NB4 (cell line): ENCODE measurements at regions not wholly inside any gene's neighbourhood (a gene's known extent, or its start where the extent isn't known, plus 50 kb on each side); places are given as distances from the start of the nearest gene placed in this dataset.
"Not testable (repeated sequence)": the region's sequence is repeated elsewhere in the genome, so short reads cannot be mapped to it uniquely, and the experiment has no call there.

Source experiments
- DNase-seq: peaks from one replicate; pipeline ENCODE4 v3.0.0; 2010; ENCODE audit warnings: low read depth
- H3K4me3 ChIP-seq: one replicate; pipeline ENCODE4 v1.5.1; 2011; ENCODE audit warnings: mild to moderate bottlenecking, low read depth, low read length, moderate library complexity
- CTCF ChIP-seq: IDR thresholded peaks from one replicate; pipeline ENCODE4 v1.5.1; 2012; ENCODE audit warnings: low read depth, low read length
- MYC ChIP-seq: IDR thresholded peaks from 2 replicates; pipeline ENCODE4 v1.6.1; 2011; ENCODE audit warnings: low read depth, low read length
- POLR2A ChIP-seq: IDR thresholded peaks from 2 replicates; pipeline ENCODE4 v1.6.1; 2011; ENCODE audit warnings: mild to moderate bottlenecking; ENCODE audit not compliant: insufficient read length; ENCODE audit errors: extremely low read depth
- TF ChIP-seq, protein P1 (sequence below): IDR thresholded peaks from 2 replicates; pipeline ENCODE4 v1.6.1; 2011; ENCODE audit warnings: low read depth, low read length

DNA sequence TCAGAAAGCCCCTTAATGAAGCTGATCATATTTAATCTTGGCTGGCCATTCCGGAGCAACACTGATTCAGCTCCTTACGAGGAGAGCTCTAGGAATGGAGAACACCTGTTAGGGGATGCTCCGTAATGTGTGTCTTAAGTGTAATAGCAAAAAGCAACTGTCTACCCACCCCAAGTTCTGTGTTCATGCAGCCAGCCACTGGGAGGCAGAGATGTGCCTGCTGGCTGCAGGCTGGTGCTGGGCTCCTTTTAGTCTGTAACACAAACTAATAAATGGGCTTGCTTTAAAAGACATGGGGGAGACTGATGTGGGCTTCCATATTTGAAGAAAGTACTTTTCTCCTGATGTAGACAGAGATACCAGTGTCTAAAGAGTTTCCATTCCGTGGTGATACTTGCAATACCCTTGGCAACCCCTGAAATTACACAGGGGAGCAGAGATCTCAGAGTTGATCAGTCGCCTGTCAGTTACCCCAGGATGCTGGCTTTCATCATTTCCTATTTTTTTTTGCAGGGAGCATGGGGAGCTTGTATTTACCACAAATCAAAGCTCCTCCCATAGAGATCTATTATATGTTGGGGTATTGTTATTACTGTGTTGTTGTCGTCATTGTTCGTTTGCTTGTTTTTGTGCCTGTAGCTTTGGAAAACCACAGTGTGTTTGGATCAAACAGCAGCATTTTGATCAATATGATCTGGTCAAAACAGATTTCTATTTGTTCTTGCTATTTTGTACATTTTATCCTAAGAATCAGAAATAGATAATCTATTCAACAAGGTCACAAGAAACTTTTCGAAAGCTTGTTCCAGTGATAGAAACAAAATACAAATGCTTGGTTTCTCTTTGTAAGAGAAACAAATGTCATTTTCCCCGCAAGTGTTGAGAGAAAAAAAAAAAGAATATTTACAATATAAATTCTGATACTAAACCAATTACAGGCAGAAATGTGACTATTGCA, 65.8 kb downstream of the MTX3 start:
- peak; percentile 11 for DNase-seq
- TF ChIP-seq MYC (no peak), CTCF (no peak), POLR2A (no peak)
- TF ChIP-seq, protein P1, sequence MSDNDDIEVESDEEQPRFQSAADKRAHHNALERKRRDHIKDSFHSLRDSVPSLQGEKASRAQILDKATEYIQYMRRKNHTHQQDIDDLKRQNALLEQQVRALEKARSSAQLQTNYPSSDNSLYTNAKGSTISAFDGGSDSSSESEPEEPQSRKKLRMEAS: no peak
- no peak overlapping the region for H3K4me3 ChIP-seq

DNA sequence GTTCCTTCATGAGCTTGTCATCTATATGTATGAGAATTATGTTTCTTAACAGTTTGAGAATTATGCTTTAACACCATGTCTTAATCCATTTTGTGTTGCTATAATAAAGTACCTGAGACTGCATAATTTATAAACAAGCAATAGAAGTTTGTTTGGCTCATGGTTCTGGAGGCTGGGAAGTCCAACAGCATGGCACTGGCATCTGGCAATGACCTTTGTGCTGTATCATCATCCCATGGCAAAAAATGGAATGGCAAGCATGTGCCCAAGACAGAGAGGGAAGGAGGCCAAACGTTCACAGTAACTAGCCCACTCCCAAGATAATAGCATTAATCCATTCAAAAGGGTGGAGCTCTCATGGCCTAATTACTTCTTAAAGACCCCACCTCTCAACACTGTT, 67.6 kb downstream of the MTX3 start:
- DNase-seq: no peak
- TF ChIP-seq MYC (no peak), POLR2A (no peak), CTCF (no peak)
- TF ChIP-seq, protein P1: no peak

DNA sequence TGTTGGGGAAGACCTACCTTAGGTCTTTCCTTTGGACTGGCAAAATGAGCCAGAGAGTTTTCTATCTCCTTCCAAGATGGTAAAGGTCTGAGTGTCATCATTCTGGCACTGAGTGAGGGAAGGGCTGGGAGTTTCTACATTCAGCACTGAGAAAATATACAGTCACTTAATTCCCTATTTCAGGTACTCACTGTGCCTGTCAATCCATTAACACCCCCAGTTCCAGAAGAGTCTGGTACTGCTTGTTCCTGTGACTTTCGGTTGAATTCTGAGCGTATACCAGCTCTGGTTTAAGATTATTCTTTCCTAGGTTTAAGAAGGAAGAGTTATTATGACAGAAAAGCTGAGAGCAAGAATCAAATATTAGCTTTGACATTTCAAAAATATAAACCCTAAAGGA, 68.4 kb downstream of the MTX3 start:
- no peak overlapping the region for H3K4me3 ChIP-seq
- TF ChIP-seq MYC (no peak), CTCF (no peak), POLR2A (no peak)
- TF ChIP-seq, protein P1: no peak
- no peak for DNase-seq

More for the DNA sequence above, 67.6 kb downstream of the MTX3 start:
- H3K4me3 ChIP-seq: no peak overlapping the region

- not testable (repeated sequence) for DNase-seq
Observed at GRCh38 chr5:79907452-79907851, 83.6 kb downstream of the MTX3 start.

DNA sequence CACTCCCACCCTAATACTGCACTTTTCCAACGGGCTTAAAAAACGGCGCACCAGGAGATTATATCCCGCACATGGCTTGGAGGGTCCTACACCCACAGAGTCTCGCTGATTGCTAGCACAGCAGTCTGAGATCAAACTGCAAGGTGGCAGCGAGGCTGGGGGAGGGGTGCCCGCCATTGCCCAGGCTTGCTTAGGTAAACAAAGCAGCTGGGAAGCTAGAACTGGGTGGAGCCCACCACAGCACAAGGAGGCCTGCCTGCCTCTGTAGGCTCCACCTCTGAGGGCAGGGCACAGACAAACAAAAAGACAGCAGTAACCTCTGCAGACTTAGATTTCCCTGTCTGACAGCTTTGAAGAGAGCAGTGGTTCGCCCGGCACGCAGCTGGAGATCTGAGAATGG, 88.5 kb downstream of the MTX3 start:
- H3K4me3 ChIP-seq, DNase-seq: not testable (repeated sequence)

More at GRCh38 chr5:79907452-79907851, 83.6 kb downstream of the MTX3 start:
- H3K4me3 ChIP-seq: not testable (repeated sequence)

- no peak overlapping the region for H3K4me3 ChIP-seq
- DNase-seq: no peak
- TF ChIP-seq POLR2A: no peak
- TF ChIP-seq, protein P1: no peak
Observed at GRCh38 chr5:79901631-79902030, 89.4 kb downstream of the MTX3 start.

- TF ChIP-seq MYC: no peak
- TF ChIP-seq CTCF: no peak
- TF ChIP-seq, protein P1: no peak
Observed at GRCh38 chr5:79898611-79899010, 92.5 kb downstream of the MTX3 start.

More at GRCh38 chr5:79898611-79899010, 92.5 kb downstream of the MTX3 start:
- no peak for DNase-seq
- no peak overlapping the region for H3K4me3 ChIP-seq
